ENCODE measurements at regions not wholly inside any gene's neighbourhood (a gene's known extent, or its start where the extent isn't known, plus 50 kb on each side); places are given as distances from the start of the nearest gene placed in this dataset.

- Histone ChIP-seq H3K4me3 (ENCODE audit: low read depth, low read length) (no peak overlapping the region), H3K9me3 (ENCODE audit: control insufficient read depth, insufficient read depth, low read length) (no peaks in the 10 kb centered on the region), H3K36me3 (ENCODE audit: control insufficient read depth, insufficient read depth, low read length) (no peaks in the 10 kb centered on the region), H3K9ac (ENCODE audit: low read depth, low read length) (no peak overlapping the region), H3K4me1 (ENCODE audit: control insufficient read depth, insufficient read depth, low read length) (no peaks in the 10 kb centered on the region), H3K27me3 (ENCODE audit: control insufficient read depth, insufficient read depth, low read length) (no peaks in the 10 kb centered on the region)
Measured at GRCh38 chr12:91505006-91505405, 322.4 kb upstream of the DCN start.

- Histone ChIP-seq H3K27me3 (ENCODE audit: control insufficient read depth, insufficient read depth, low read length) (no peaks in the 10 kb centered on the region), H3K4me3 (ENCODE audit: low read depth, low read length) (no peak overlapping the region), H3K9me3 (ENCODE audit: control insufficient read depth, insufficient read depth, low read length) (no peaks in the 10 kb centered on the region), H3K9ac (ENCODE audit: low read depth, low read length) (no peak overlapping the region), H3K36me3 (ENCODE audit: control insufficient read depth, insufficient read depth, low read length) (no peaks in the 10 kb centered on the region), H3K4me1 (ENCODE audit: control insufficient read depth, insufficient read depth, low read length) (no peaks in the 10 kb centered on the region)
Measured at GRCh38 chr12:91502208-91502607, 319.6 kb upstream of the DCN start.

GRCh38 chr12:91496337-91496736 is 313.7 kb upstream of the DCN start:
- no peaks in the 10 kb centered on the region for H3K9me3 ChIP-seq (ENCODE audit: control insufficient read depth, insufficient read depth, low read length)
- no peaks in the 10 kb centered on the region for H3K27me3 ChIP-seq (ENCODE audit: control insufficient read depth, insufficient read depth, low read length)
- H3K36me3 ChIP-seq (ENCODE audit: control insufficient read depth, insufficient read depth, low read length), result no peaks in the 10 kb centered on the region
- H3K9ac ChIP-seq (ENCODE audit: low read depth, low read length), result no peak overlapping the region
- H3K4me1 ChIP-seq (ENCODE audit: control insufficient read depth, insufficient read depth, low read length), result no peaks in the 10 kb centered on the region
- no peak overlapping the region for H3K4me3 ChIP-seq (ENCODE audit: low read depth, low read length)

GRCh38 chr12:91493308-91493707 is 310.7 kb upstream of the DCN start:
- Histone ChIP-seq H3K9me3 (ENCODE audit: control insufficient read depth, insufficient read depth, low read length) (no peaks in the 10 kb centered on the region), H3K4me3 (ENCODE audit: low read depth, low read length) (no peak overlapping the region), H3K4me1 (ENCODE audit: control insufficient read depth, insufficient read depth, low read length) (no peaks in the 10 kb centered on the region), H3K36me3 (ENCODE audit: control insufficient read depth, insufficient read depth, low read length) (no peaks in the 10 kb centered on the region), H3K27me3 (ENCODE audit: control insufficient read depth, insufficient read depth, low read length) (no peaks in the 10 kb centered on the region), H3K9ac (ENCODE audit: low read depth, low read length) (no peak overlapping the region)

GRCh38 chr12:91492648-91493047 is 310.0 kb upstream of the DCN start:
- H3K27me3 ChIP-seq (ENCODE audit: control insufficient read depth, insufficient read depth, low read length), result no peaks in the 10 kb centered on the region
- no peaks in the 10 kb centered on the region for H3K9me3 ChIP-seq (ENCODE audit: control insufficient read depth, insufficient read depth, low read length)
- H3K4me3 ChIP-seq (ENCODE audit: low read depth, low read length), result no peak overlapping the region
- H3K9ac ChIP-seq (ENCODE audit: low read depth, low read length), result no peak overlapping the region
- no peaks in the 10 kb centered on the region for H3K36me3 ChIP-seq (ENCODE audit: control insufficient read depth, insufficient read depth, low read length)
- H3K4me1 ChIP-seq (ENCODE audit: control insufficient read depth, insufficient read depth, low read length), result no peaks in the 10 kb centered on the region

- Histone ChIP-seq H3K4me1 (ENCODE audit: control insufficient read depth, insufficient read depth, low read length) (no peaks in the 10 kb centered on the region), H3K36me3 (ENCODE audit: control insufficient read depth, insufficient read depth, low read length) (no peaks in the 10 kb centered on the region), H3K4me3 (ENCODE audit: low read depth, low read length) (no peak overlapping the region), H3K9ac (ENCODE audit: low read depth, low read length) (no peak overlapping the region), H3K9me3 (ENCODE audit: control insufficient read depth, insufficient read depth, low read length) (no peaks in the 10 kb centered on the region), H3K27me3 (ENCODE audit: control insufficient read depth, insufficient read depth, low read length) (no peaks in the 10 kb centered on the region)
Measured at GRCh38 chr12:91490667-91491311, 308.2 kb upstream of the DCN start.

GRCh38 chr12:91483471-91483985 is 300.9 kb upstream of the DCN start:
- H3K9me3 ChIP-seq (ENCODE audit: control insufficient read depth, insufficient read depth, low read length), result no peaks in the 10 kb centered on the region
- H3K27me3 ChIP-seq (ENCODE audit: control insufficient read depth, insufficient read depth, low read length), result no peaks in the 10 kb centered on the region
- H3K4me3 ChIP-seq (ENCODE audit: low read depth, low read length), result no peak overlapping the region
- H3K9ac ChIP-seq (ENCODE audit: low read depth, low read length), result no peak overlapping the region
- no peaks in the 10 kb centered on the region for H3K36me3 ChIP-seq (ENCODE audit: control insufficient read depth, insufficient read depth, low read length)
- H3K4me1 ChIP-seq (ENCODE audit: control insufficient read depth, insufficient read depth, low read length), result no peaks in the 10 kb centered on the region

GRCh38 chr12:91482231-91482630 is 299.6 kb upstream of the DCN start:
- Histone ChIP-seq H3K9ac (ENCODE audit: low read depth, low read length) (no peak overlapping the region), H3K27me3 (ENCODE audit: control insufficient read depth, insufficient read depth, low read length) (no peaks in the 10 kb centered on the region), H3K9me3 (ENCODE audit: control insufficient read depth, insufficient read depth, low read length) (no peaks in the 10 kb centered on the region), H3K4me3 (ENCODE audit: low read depth, low read length) (no peak overlapping the region), H3K36me3 (ENCODE audit: control insufficient read depth, insufficient read depth, low read length) (no peaks in the 10 kb centered on the region), H3K4me1 (ENCODE audit: control insufficient read depth, insufficient read depth, low read length) (no peaks in the 10 kb centered on the region)

- no peaks in the 10 kb centered on the region for H3K36me3 ChIP-seq (ENCODE audit: control insufficient read depth, insufficient read depth, low read length)
- no peak overlapping the region for H3K4me3 ChIP-seq (ENCODE audit: low read depth, low read length)
- H3K4me1 ChIP-seq (ENCODE audit: control insufficient read depth, insufficient read depth, low read length), result no peaks in the 10 kb centered on the region
- H3K9me3 ChIP-seq (ENCODE audit: control insufficient read depth, insufficient read depth, low read length), result no peaks in the 10 kb centered on the region
- H3K9ac ChIP-seq (ENCODE audit: low read depth, low read length), result no peak overlapping the region
- no peaks in the 10 kb centered on the region for H3K27me3 ChIP-seq (ENCODE audit: control insufficient read depth, insufficient read depth, low read length)
Measured at GRCh38 chr12:91478500-91478899, 295.9 kb upstream of the DCN start.

- Histone ChIP-seq H3K9ac (ENCODE audit: low read depth, low read length) (no peak overlapping the region), H3K27me3 (ENCODE audit: control insufficient read depth, insufficient read depth, low read length) (no peaks in the 10 kb centered on the region)
Measured at GRCh38 chr12:91467686-91468085, 285.1 kb upstream of the DCN start.

GRCh38 chr12:91461061-91461460 is 278.4 kb upstream of the DCN start:
- H3K27me3 ChIP-seq (ENCODE audit: control insufficient read depth, insufficient read depth, low read length), result no peaks in the 10 kb centered on the region
- H3K4me1 ChIP-seq (ENCODE audit: control insufficient read depth, insufficient read depth, low read length), result no peaks in the 10 kb centered on the region
- H3K4me3 ChIP-seq (ENCODE audit: low read depth, low read length), result no peak overlapping the region
- H3K9ac ChIP-seq (ENCODE audit: low read depth, low read length), result no peak overlapping the region
- no peaks in the 10 kb centered on the region for H3K36me3 ChIP-seq (ENCODE audit: control insufficient read depth, insufficient read depth, low read length)
- H3K9me3 ChIP-seq (ENCODE audit: control insufficient read depth, insufficient read depth, low read length), result no peaks in the 10 kb centered on the region

More at GRCh38 chr12:91467686-91468085, 285.1 kb upstream of the DCN start:
- H3K36me3 ChIP-seq (ENCODE audit: control insufficient read depth, insufficient read depth, low read length), result no peaks in the 10 kb centered on the region
- no peaks in the 10 kb centered on the region for H3K9me3 ChIP-seq (ENCODE audit: control insufficient read depth, insufficient read depth, low read length)
- no peaks in the 10 kb centered on the region for H3K4me1 ChIP-seq (ENCODE audit: control insufficient read depth, insufficient read depth, low read length)
- H3K4me3 ChIP-seq (ENCODE audit: low read depth, low read length), result no peak overlapping the region

GRCh38 chr12:91460469-91460868 is 277.9 kb upstream of the DCN start:
- Histone ChIP-seq H3K36me3 (ENCODE audit: control insufficient read depth, insufficient read depth, low read length) (no peaks in the 10 kb centered on the region), H3K4me3 (ENCODE audit: low read depth, low read length) (no peak overlapping the region), H3K9me3 (ENCODE audit: control insufficient read depth, insufficient read depth, low read length) (no peaks in the 10 kb centered on the region), H3K4me1 (ENCODE audit: control insufficient read depth, insufficient read depth, low read length) (no peaks in the 10 kb centered on the region), H3K27me3 (ENCODE audit: control insufficient read depth, insufficient read depth, low read length) (no peaks in the 10 kb centered on the region), H3K9ac (ENCODE audit: low read depth, low read length) (no peak overlapping the region)

Data from iPS-15b (cell line).